Subcutaneous abdominal adipose tissue (tissue), 5 donors: ENCODE measurements at regions not wholly inside any gene's neighbourhood (a gene's known extent, or its start where the extent isn't known, plus 50 kb on each side); places are given as distances from the start of the nearest gene placed in this dataset.

ENCODE experiments used
- H3K27ac ChIP-seq: one replicate; pipeline ENCODE4 v1.7.0; 2013; ENCODE audit warnings: low read depth, mild to moderate bottlenecking, inconsistent platforms, low read length, moderate library complexity
- H3K27me3 ChIP-seq, 5 donors: one replicate each; pipeline ENCODE4 v1.7.0; 2013; ENCODE audit warnings: low read length in 5 of 5, inconsistent platforms in 1 of 5; ENCODE audit not compliant: control insufficient read depth in 5 of 5, insufficient read depth in 4 of 5
- H3K36me3 ChIP-seq, 5 donors: one replicate each; pipeline ENCODE4 v1.7.0; 2013; ENCODE audit warnings: low read length in 5 of 5; ENCODE audit not compliant: control insufficient read depth in 5 of 5, insufficient read depth in 5 of 5
- H3K4me1 ChIP-seq, 5 donors: one replicate each; pipeline ENCODE4 v1.7.0; 2013; ENCODE audit warnings: low read length in 5 of 5, mild to moderate bottlenecking in 3 of 5, moderate library complexity in 1 of 5; ENCODE audit not compliant: control insufficient read depth in 5 of 5, insufficient read depth in 5 of 5
- H3K4me3 ChIP-seq, 5 donors: one replicate each; pipeline ENCODE4 v1.7.0; 2013; ENCODE audit warnings: low read length in 5 of 5, low read depth in 1 of 5
- H3K9ac ChIP-seq, 5 donors: one replicate each; pipeline ENCODE4 v1.7.0; 2013; ENCODE audit warnings: low read length in 5 of 5, mild to moderate bottlenecking in 4 of 5, moderate library complexity in 3 of 5
- H3K9me3 ChIP-seq, 5 donors: one replicate each; pipeline ENCODE4 v1.7.0; 2013; ENCODE audit warnings: low read length in 5 of 5; ENCODE audit not compliant: control insufficient read depth in 5 of 5
- donor health status: healthy.
- donor health status: healthy.
- donor health status: healthy.
- donor health status: healthy.
- donor health status: healthy.

GRCh38 chr15:26179906-26180305 is 316.8 kb upstream of the ATP10A start:
- Histone ChIP-seq H3K4me3 (no peak overlapping the region), H3K27me3 (no peaks in the 10 kb centered on the region), H3K4me1 (peaks cover 0 to 4% (median 3%) of the 10 kb centered on the region in 5 donors), H3K27ac (no peak overlapping the region), H3K9me3 (no peaks in the 10 kb centered on the region), H3K9ac (no peak overlapping the region), H3K36me3 (no peaks in the 10 kb centered on the region)

GRCh38 chr15:26178640-26179220 is 315.6 kb upstream of the ATP10A start:
- Histone ChIP-seq H3K9ac (no peak overlapping the region), H3K4me1 (peaks cover 0 to 4% (median 3%) of the 10 kb centered on the region in 5 donors), H3K9me3 (no peaks in the 10 kb centered on the region), H3K27ac (no peak overlapping the region), H3K4me3 (no peak overlapping the region), H3K36me3 (no peaks in the 10 kb centered on the region), H3K27me3 (no peaks in the 10 kb centered on the region)

GRCh38 chr15:26177816-26178215 is 314.7 kb upstream of the ATP10A start:
- H3K9me3 ChIP-seq: no peaks in the 10 kb centered on the region

GRCh38 chr15:26176831-26177230 is 313.7 kb upstream of the ATP10A start:
- Histone ChIP-seq H3K4me3 (no peak overlapping the region), H3K9me3 (no peaks in the 10 kb centered on the region), H3K9ac (no peak overlapping the region), H3K27ac (no peak overlapping the region), H3K27me3 (no peaks in the 10 kb centered on the region), H3K36me3 (no peaks in the 10 kb centered on the region), H3K4me1 (peaks cover 0 to 4% (median 3%) of the 10 kb centered on the region in 5 donors)

More at GRCh38 chr15:26177816-26178215, 314.7 kb upstream of the ATP10A start:
- H3K27ac ChIP-seq: no peak overlapping the region
- no peak overlapping the region for H3K4me3 ChIP-seq
- no peaks in the 10 kb centered on the region for H3K36me3 ChIP-seq
- H3K9ac ChIP-seq: no peak overlapping the region
- H3K27me3 ChIP-seq: no peaks in the 10 kb centered on the region
- H3K4me1 ChIP-seq: peaks cover 0 to 4% (median 3%) of the 10 kb centered on the region in 5 donors

- no peaks in the 10 kb centered on the region for H3K36me3 ChIP-seq
- no peak overlapping the region for H3K4me3 ChIP-seq
- H3K27me3 ChIP-seq: no peaks in the 10 kb centered on the region
- no peaks in the 10 kb centered on the region for H3K4me1 ChIP-seq
- no peak overlapping the region for H3K27ac ChIP-seq
- no peaks in the 10 kb centered on the region for H3K9me3 ChIP-seq
- no peak overlapping the region for H3K9ac ChIP-seq
These were observed 308.1 kb upstream of the ATP10A start for GRCh38 chr15:26171266-26171665.

- Histone ChIP-seq H3K4me1 (no peaks in the 10 kb centered on the region), H3K9ac (no peak overlapping the region), H3K27me3 (peaks cover 0 to 3% (median 2%) of the 10 kb centered on the region in 5 donors), H3K4me3 (no peak overlapping the region), H3K9me3 (no peaks in the 10 kb centered on the region), H3K36me3 (no peaks in the 10 kb centered on the region), H3K27ac (no peak overlapping the region)
These were observed 303.3 kb upstream of the ATP10A start for GRCh38 chr15:26166429-26166828.

GRCh38 chr15:26165546-26165945 is 302.4 kb upstream of the ATP10A start:
- Histone ChIP-seq H3K9ac (no peak overlapping the region), H3K4me1 (no peaks in the 10 kb centered on the region), H3K27ac (no peak overlapping the region), H3K36me3 (no peaks in the 10 kb centered on the region), H3K4me3 (no peak overlapping the region), H3K9me3 (no peaks in the 10 kb centered on the region), H3K27me3 (peaks cover 0 to 4% (median 2%) of the 10 kb centered on the region in 5 donors)

- no peaks in the 10 kb centered on the region for H3K36me3 ChIP-seq
- H3K4me1 ChIP-seq: no peaks in the 10 kb centered on the region
- H3K27me3 ChIP-seq: peaks cover 0 to 7% (median 3%) of the 10 kb centered on the region in 5 donors
- H3K27ac ChIP-seq: no peak overlapping the region
- H3K9me3 ChIP-seq: no peaks in the 10 kb centered on the region
- H3K4me3 ChIP-seq: no peak overlapping the region
- H3K9ac ChIP-seq: no peak overlapping the region
These were observed 297.2 kb upstream of the ATP10A start for GRCh38 chr15:26160343-26160742.

- Histone ChIP-seq H3K27me3 (peaks cover 0 to 7% (median 3%) of the 10 kb centered on the region in 5 donors), H3K4me3 (no peak overlapping the region), H3K9me3 (peaks cover 0 to 4% (median 0%) of the 10 kb centered on the region in 5 donors), H3K9ac (no peak overlapping the region), H3K36me3 (no peaks in the 10 kb centered on the region), H3K27ac (no peak overlapping the region), H3K4me1 (no peaks in the 10 kb centered on the region)
These were observed 295.0 kb upstream of the ATP10A start for GRCh38 chr15:26158176-26158575.

- Histone ChIP-seq H3K27ac (no peak overlapping the region), H3K4me3 (no peak overlapping the region), H3K9ac (no peak overlapping the region), H3K27me3 (peaks cover 0 to 7% (median 3%) of the 10 kb centered on the region in 5 donors), H3K4me1 (no peaks in the 10 kb centered on the region), H3K36me3 (no peaks in the 10 kb centered on the region), H3K9me3 (peaks cover 0 to 4% (median 0%) of the 10 kb centered on the region in 5 donors)
These were observed 294.0 kb upstream of the ATP10A start for GRCh38 chr15:26157081-26157480.
